Panc1 (cell line): ENCODE measurements at regions not wholly inside any gene's neighbourhood (a gene's known extent, or its start where the extent isn't known, plus 50 kb on each side); places are given as distances from the start of the nearest gene placed in this dataset.

ENCODE experiments used
- POLR2AphosphoS5 ChIP-seq: IDR thresholded peaks from 2 replicates; pipeline ENCODE4 v1.6.1; 2012; ENCODE audit warnings: mild to moderate bottlenecking, low read depth, low read length, moderate library complexity
- SIN3A ChIP-seq: IDR thresholded peaks from 2 replicates; pipeline ENCODE4 v1.6.1; 2012; ENCODE audit warnings: low read depth, mild to moderate bottlenecking, low read length, moderate library complexity, borderline replicate concordance; ENCODE audit not compliant: insufficient read depth
- TF ChIP-seq, protein P1 (sequence below): fragments of 450-650 bp; IDR thresholded peaks from 2 replicates; pipeline ENCODE4 v1.5.1; 2017; ENCODE audit warnings: mild to moderate bottlenecking
- TF ChIP-seq, protein P2 (sequence below), 2 experiments: IDR thresholded peaks; 2 replicates each; pipeline ENCODE4 v1.6.1; 2011 to 2012; ENCODE audit warnings: low read depth in 2 of 2, control low read depth in 1 of 2, low read length in 1 of 2, mild to moderate bottlenecking in 1 of 2, moderate library complexity in 1 of 2; ENCODE audit not compliant: insufficient read depth in 1 of 2

DNA sequence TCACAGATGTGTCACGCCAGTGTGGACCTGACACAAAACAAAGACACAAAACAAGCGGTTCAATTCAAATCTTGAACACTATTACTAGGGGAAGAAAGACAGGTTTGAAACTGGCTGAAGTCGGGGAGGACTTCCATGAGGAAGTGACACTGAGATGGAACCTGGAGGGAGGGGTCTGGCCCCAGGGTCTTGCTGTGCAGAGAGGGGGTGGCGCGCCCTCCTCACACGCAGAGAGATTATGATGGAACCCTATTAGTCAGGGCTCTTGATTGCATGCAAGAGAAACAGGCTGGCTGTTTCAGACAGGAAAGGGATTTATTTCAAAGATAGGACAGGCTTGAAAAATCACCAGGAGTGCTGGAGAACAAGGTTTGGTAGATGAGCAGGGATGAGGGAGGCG, 363.6 kb upstream of the HS6ST1 start:
- TF ChIP-seq, protein P1, sequence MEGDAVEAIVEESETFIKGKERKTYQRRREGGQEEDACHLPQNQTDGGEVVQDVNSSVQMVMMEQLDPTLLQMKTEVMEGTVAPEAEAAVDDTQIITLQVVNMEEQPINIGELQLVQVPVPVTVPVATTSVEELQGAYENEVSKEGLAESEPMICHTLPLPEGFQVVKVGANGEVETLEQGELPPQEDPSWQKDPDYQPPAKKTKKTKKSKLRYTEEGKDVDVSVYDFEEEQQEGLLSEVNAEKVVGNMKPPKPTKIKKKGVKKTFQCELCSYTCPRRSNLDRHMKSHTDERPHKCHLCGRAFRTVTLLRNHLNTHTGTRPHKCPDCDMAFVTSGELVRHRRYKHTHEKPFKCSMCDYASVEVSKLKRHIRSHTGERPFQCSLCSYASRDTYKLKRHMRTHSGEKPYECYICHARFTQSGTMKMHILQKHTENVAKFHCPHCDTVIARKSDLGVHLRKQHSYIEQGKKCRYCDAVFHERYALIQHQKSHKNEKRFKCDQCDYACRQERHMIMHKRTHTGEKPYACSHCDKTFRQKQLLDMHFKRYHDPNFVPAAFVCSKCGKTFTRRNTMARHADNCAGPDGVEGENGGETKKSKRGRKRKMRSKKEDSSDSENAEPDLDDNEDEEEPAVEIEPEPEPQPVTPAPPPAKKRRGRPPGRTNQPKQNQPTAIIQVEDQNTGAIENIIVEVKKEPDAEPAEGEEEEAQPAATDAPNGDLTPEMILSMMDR = no peak
- TF ChIP-seq POLR2AphosphoS5 (no peak), SIN3A (no peak)
- TF ChIP-seq, protein P2, sequence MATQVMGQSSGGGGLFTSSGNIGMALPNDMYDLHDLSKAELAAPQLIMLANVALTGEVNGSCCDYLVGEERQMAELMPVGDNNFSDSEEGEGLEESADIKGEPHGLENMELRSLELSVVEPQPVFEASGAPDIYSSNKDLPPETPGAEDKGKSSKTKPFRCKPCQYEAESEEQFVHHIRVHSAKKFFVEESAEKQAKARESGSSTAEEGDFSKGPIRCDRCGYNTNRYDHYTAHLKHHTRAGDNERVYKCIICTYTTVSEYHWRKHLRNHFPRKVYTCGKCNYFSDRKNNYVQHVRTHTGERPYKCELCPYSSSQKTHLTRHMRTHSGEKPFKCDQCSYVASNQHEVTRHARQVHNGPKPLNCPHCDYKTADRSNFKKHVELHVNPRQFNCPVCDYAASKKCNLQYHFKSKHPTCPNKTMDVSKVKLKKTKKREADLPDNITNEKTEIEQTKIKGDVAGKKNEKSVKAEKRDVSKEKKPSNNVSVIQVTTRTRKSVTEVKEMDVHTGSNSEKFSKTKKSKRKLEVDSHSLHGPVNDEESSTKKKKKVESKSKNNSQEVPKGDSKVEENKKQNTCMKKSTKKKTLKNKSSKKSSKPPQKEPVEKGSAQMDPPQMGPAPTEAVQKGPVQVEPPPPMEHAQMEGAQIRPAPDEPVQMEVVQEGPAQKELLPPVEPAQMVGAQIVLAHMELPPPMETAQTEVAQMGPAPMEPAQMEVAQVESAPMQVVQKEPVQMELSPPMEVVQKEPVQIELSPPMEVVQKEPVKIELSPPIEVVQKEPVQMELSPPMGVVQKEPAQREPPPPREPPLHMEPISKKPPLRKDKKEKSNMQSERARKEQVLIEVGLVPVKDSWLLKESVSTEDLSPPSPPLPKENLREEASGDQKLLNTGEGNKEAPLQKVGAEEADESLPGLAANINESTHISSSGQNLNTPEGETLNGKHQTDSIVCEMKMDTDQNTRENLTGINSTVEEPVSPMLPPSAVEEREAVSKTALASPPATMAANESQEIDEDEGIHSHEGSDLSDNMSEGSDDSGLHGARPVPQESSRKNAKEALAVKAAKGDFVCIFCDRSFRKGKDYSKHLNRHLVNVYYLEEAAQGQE (IDR thresholded peaks at IDR 0.05; ENCODE audit: insufficient read depth in 1 of 2, low read depth in 2 of 2, low read length in 1 of 2) = no peak
